ENCODE measurements at regions not wholly inside any gene's neighbourhood (a gene's known extent, or its start where the extent isn't known, plus 50 kb on each side); places are given as distances from the start of the nearest gene placed in this dataset.

DNA sequence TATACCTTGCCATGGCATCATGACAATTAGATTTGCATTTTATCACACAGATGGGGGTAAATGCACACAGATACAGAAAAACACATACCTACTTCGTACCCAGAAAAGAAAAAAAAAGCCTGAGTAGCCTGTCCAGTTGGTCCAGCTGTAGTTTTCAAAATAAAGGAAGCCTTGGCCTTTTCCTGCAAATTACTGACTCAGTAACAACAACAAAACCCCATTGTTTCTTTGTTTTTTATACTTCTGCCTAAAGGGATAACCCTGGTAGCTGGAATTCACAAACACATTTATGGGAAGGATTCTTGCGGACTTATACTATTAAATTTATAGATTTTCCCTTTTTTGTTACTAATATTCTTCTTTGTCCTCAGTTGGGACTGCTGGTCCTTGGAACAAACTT, 156.4 kb upstream of the PCDH10 start:
- no peak for TF ChIP-seq SPI1 (IDR thresholded peaks at IDR 0.05; ENCODE audit: borderline replicate concordance, low read depth)
- TF ChIP-seq, protein P1, sequence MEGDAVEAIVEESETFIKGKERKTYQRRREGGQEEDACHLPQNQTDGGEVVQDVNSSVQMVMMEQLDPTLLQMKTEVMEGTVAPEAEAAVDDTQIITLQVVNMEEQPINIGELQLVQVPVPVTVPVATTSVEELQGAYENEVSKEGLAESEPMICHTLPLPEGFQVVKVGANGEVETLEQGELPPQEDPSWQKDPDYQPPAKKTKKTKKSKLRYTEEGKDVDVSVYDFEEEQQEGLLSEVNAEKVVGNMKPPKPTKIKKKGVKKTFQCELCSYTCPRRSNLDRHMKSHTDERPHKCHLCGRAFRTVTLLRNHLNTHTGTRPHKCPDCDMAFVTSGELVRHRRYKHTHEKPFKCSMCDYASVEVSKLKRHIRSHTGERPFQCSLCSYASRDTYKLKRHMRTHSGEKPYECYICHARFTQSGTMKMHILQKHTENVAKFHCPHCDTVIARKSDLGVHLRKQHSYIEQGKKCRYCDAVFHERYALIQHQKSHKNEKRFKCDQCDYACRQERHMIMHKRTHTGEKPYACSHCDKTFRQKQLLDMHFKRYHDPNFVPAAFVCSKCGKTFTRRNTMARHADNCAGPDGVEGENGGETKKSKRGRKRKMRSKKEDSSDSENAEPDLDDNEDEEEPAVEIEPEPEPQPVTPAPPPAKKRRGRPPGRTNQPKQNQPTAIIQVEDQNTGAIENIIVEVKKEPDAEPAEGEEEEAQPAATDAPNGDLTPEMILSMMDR (IDR thresholded peaks at IDR 0.05; ENCODE audit: insufficient read depth, low read length), result no peak
- TF ChIP-seq, protein P2, sequence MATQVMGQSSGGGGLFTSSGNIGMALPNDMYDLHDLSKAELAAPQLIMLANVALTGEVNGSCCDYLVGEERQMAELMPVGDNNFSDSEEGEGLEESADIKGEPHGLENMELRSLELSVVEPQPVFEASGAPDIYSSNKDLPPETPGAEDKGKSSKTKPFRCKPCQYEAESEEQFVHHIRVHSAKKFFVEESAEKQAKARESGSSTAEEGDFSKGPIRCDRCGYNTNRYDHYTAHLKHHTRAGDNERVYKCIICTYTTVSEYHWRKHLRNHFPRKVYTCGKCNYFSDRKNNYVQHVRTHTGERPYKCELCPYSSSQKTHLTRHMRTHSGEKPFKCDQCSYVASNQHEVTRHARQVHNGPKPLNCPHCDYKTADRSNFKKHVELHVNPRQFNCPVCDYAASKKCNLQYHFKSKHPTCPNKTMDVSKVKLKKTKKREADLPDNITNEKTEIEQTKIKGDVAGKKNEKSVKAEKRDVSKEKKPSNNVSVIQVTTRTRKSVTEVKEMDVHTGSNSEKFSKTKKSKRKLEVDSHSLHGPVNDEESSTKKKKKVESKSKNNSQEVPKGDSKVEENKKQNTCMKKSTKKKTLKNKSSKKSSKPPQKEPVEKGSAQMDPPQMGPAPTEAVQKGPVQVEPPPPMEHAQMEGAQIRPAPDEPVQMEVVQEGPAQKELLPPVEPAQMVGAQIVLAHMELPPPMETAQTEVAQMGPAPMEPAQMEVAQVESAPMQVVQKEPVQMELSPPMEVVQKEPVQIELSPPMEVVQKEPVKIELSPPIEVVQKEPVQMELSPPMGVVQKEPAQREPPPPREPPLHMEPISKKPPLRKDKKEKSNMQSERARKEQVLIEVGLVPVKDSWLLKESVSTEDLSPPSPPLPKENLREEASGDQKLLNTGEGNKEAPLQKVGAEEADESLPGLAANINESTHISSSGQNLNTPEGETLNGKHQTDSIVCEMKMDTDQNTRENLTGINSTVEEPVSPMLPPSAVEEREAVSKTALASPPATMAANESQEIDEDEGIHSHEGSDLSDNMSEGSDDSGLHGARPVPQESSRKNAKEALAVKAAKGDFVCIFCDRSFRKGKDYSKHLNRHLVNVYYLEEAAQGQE (IDR thresholded peaks at IDR 0.05; ENCODE audit: insufficient replicate concordance, low read depth), result no peak
- TF ChIP-seq POLR2AphosphoS5 (IDR thresholded peaks at IDR 0.05; ENCODE audit: low read depth), result no peak
